Cardiac muscle cell (in vitro differentiated cells and primary cell): ENCODE measurements at regions not wholly inside any gene's neighbourhood (a gene's known extent, or its start where the extent isn't known, plus 50 kb on each side); places are given as distances from the start of the nearest gene placed in this dataset.

Source experiments
- DNase-seq, 2 donors: peaks; one replicate each; pipeline versions ENCODE4 v3.0.0 to v3.0.0-alpha.2; 2010 to 2017; ENCODE audit warnings: low read depth in 1 of 2, low spot score in 1 of 2
- H3K27ac ChIP-seq: fragments of 200-600 bp; sonication (generic); 2 replicates; pipeline ENCODE4 v1.5.1; 2016
- H3K27me3 ChIP-seq: fragments of 200-600 bp; sonication (generic); 2 replicates; pipeline ENCODE4 v1.6.0; 2016; ENCODE audit warnings: control low read depth
- H3K36me3 ChIP-seq: fragments of 200-600 bp; sonication (generic); 2 replicates; pipeline ENCODE4 v1.5.1; 2016; ENCODE audit warnings: control low read depth
- H3K4me1 ChIP-seq: fragments of 200-600 bp; sonication (generic); 2 replicates; pipeline ENCODE4 v1.8.1; 2017; ENCODE audit warnings: low read depth, mild to moderate bottlenecking, mixed run types
- H3K4me3 ChIP-seq: fragments of 200-600 bp; sonication (generic); 2 replicates; pipeline ENCODE4 v1.5.1; 2016; ENCODE audit warnings: mild to moderate bottlenecking
- H3K9me3 ChIP-seq: fragments of 200-600 bp; sonication (generic); 2 replicates; pipeline ENCODE4 v1.5.1; 2017; ENCODE audit warnings: low read depth, mild to moderate bottlenecking, control low read depth
- CTCF ChIP-seq: IDR thresholded peaks from 2 replicates; pipeline ENCODE4 v1.5.1; 2012; ENCODE audit warnings: low read depth, mild to moderate bottlenecking, low read length

- Histone ChIP-seq H3K4me1 (no peaks in the 10 kb centered on the region), H3K4me3 (no peak overlapping the region), H3K9me3 (no peaks in the 10 kb centered on the region), H3K27ac (no peak overlapping the region), H3K27me3 (no peaks in the 10 kb centered on the region), H3K36me3 (no peaks in the 10 kb centered on the region)
- TF ChIP-seq CTCF, result no peak
- no peak for DNase-seq
These were observed 544.3 kb upstream of the CDH5 start for GRCh38 chr16:65822148-65822547.

GRCh38 chr16:65819136-65819898, 547.2 kb upstream of the CDH5 start:
- TF ChIP-seq CTCF, result no peak
- no peaks in the 10 kb centered on the region for H3K27me3 ChIP-seq
- H3K9me3 ChIP-seq, result no peaks in the 10 kb centered on the region
- H3K4me3 ChIP-seq, result no peak overlapping the region
- no peaks in the 10 kb centered on the region for H3K4me1 ChIP-seq
- no peak overlapping the region for H3K27ac ChIP-seq
- no peak for DNase-seq
- no peaks in the 10 kb centered on the region for H3K36me3 ChIP-seq

GRCh38 chr16:65817799-65818198, 548.7 kb upstream of the CDH5 start:
- Histone ChIP-seq H3K4me3 (no peak overlapping the region), H3K9me3 (no peaks in the 10 kb centered on the region), H3K4me1 (no peaks in the 10 kb centered on the region), H3K36me3 (no peaks in the 10 kb centered on the region), H3K27ac (no peak overlapping the region), H3K27me3 (no peaks in the 10 kb centered on the region)
- no peak for DNase-seq
- no peak for TF ChIP-seq CTCF

- Histone ChIP-seq H3K27ac (no peak overlapping the region), H3K4me3 (no peak overlapping the region), H3K27me3 (no peaks in the 10 kb centered on the region), H3K9me3 (no peaks in the 10 kb centered on the region), H3K4me1 (no peaks in the 10 kb centered on the region), H3K36me3 (no peaks in the 10 kb centered on the region)
- no peak for TF ChIP-seq CTCF
- DNase-seq, result no peak
These were observed 549.4 kb upstream of the CDH5 start for GRCh38 chr16:65817066-65817465.

- Histone ChIP-seq H3K4me3 (no peak overlapping the region), H3K27ac (no peak overlapping the region)
These were observed 549.9 kb upstream of the CDH5 start for GRCh38 chr16:65816556-65816955.

More at GRCh38 chr16:65816556-65816955, 549.9 kb upstream of the CDH5 start:
- H3K36me3 ChIP-seq, result no peaks in the 10 kb centered on the region
- H3K4me1 ChIP-seq, result no peaks in the 10 kb centered on the region
- no peaks in the 10 kb centered on the region for H3K9me3 ChIP-seq
- DNase-seq, result peak in 1 of 2 donors; percentile 45
- H3K27me3 ChIP-seq, result no peaks in the 10 kb centered on the region
- TF ChIP-seq CTCF, result no peak
